B cell (primary cell): ENCODE measurements at regions not wholly inside any gene's neighbourhood (a gene's known extent, or its start where the extent isn't known, plus 50 kb on each side); places are given as distances from the start of the nearest gene placed in this dataset.

Experiments
- EZH2 ChIP-seq: IDR thresholded peaks from 2 replicates; pipeline ENCODE4 v1.6.1; 2012; ENCODE audit warnings: borderline replicate concordance, low read depth, mild to moderate bottlenecking, moderate library complexity, low read length; ENCODE audit not compliant: insufficient read depth, poor library complexity, severe bottlenecking
- TF ChIP-seq, protein P1 (sequence below): fragments of 200-600 bp; IDR thresholded peaks from one replicate; pipeline ENCODE4 v1.8.0; 2022; ENCODE audit warnings: antibody characterized with exemption, mild to moderate bottlenecking

- TF ChIP-seq, protein P1, sequence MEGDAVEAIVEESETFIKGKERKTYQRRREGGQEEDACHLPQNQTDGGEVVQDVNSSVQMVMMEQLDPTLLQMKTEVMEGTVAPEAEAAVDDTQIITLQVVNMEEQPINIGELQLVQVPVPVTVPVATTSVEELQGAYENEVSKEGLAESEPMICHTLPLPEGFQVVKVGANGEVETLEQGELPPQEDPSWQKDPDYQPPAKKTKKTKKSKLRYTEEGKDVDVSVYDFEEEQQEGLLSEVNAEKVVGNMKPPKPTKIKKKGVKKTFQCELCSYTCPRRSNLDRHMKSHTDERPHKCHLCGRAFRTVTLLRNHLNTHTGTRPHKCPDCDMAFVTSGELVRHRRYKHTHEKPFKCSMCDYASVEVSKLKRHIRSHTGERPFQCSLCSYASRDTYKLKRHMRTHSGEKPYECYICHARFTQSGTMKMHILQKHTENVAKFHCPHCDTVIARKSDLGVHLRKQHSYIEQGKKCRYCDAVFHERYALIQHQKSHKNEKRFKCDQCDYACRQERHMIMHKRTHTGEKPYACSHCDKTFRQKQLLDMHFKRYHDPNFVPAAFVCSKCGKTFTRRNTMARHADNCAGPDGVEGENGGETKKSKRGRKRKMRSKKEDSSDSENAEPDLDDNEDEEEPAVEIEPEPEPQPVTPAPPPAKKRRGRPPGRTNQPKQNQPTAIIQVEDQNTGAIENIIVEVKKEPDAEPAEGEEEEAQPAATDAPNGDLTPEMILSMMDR = no peak
- no peak for TF ChIP-seq EZH2
These were observed 804.4 kb upstream of the RBFOX1 start for GRCh38 chr16:6528217-6528616.
